Liver (tissue), 8 donors: ENCODE measurements at regions not wholly inside any gene's neighbourhood (a gene's known extent, or its start where the extent isn't known, plus 50 kb on each side); places are given as distances from the start of the nearest gene placed in this dataset.

Experiments used
- DNase-seq: peaks from one replicate; pipeline ENCODE4 v3.0.0-alpha.2; 2017; ENCODE audit warnings: low spot score
- H3K27ac ChIP-seq, 2 donors: one replicate each; pipeline ENCODE4 v1.7.0; 2013; ENCODE audit warnings: inconsistent platforms in 2 of 2, low read length in 2 of 2, control low read depth in 1 of 2, low read depth in 1 of 2, mild to moderate bottlenecking in 1 of 2
- H3K27me3 ChIP-seq, 4 donors: one replicate each; pipeline versions ENCODE4 v1.6.1 to v1.7.0; 2013; ENCODE audit warnings: low read length in 3 of 4, inconsistent platforms in 1 of 4, mild to moderate bottlenecking in 1 of 4, moderate library complexity in 1 of 4; ENCODE audit not compliant: control insufficient read depth in 4 of 4, insufficient read depth in 4 of 4
- H3K36me3 ChIP-seq, 4 donors: one replicate each; pipeline versions ENCODE4 v1.6.1 to v1.7.0; 2013; ENCODE audit warnings: low read length in 3 of 4, mild to moderate bottlenecking in 3 of 4, low read depth in 1 of 4, moderate library complexity in 1 of 4; ENCODE audit not compliant: control insufficient read depth in 4 of 4, insufficient read depth in 3 of 4
- H3K4me1 ChIP-seq, 4 donors: one replicate each; pipeline versions ENCODE4 v1.6.1 to v1.7.0; 2013; ENCODE audit warnings: low read length in 3 of 4, mild to moderate bottlenecking in 3 of 4, moderate library complexity in 1 of 4; ENCODE audit not compliant: control insufficient read depth in 4 of 4, insufficient read depth in 4 of 4
- H3K4me3 ChIP-seq, 3 donors: one replicate each; pipeline versions ENCODE4 v1.6.1 to v1.7.0; 2013; ENCODE audit warnings: low read length in 3 of 3, control low read depth in 1 of 3, low read depth in 1 of 3, mild to moderate bottlenecking in 1 of 3
- H3K9ac ChIP-seq, 2 donors: one replicate each; pipeline ENCODE4 v1.7.0; 2013; ENCODE audit warnings: low read length in 2 of 2, mild to moderate bottlenecking in 2 of 2, moderate library complexity in 2 of 2, control low read depth in 1 of 2, low read depth in 1 of 2
- H3K9me3 ChIP-seq, 4 donors: one replicate each; pipeline versions ENCODE4 v1.6.1 to v1.7.0; 2013; ENCODE audit warnings: low read length in 3 of 4; ENCODE audit not compliant: control insufficient read depth in 4 of 4
- FOXA1 ChIP-seq: IDR thresholded peaks from 2 replicates; pipeline ENCODE4 v1.6.1; 2016; ENCODE audit warnings: antibody characterized with exemption
- FOXA2 ChIP-seq: IDR thresholded peaks from 2 replicates; pipeline ENCODE4 v1.6.1; 2016; ENCODE audit warnings: antibody characterized with exemption
- GABPA ChIP-seq, 2 donors: IDR thresholded peaks in 1 of 2; conservative IDR thresholded peaks in 1 of 2; 2 replicates each; pipeline ENCODE4 v1.6.1; 2016; ENCODE audit warnings: antibody characterized with exemption in 2 of 2, mild to moderate bottlenecking in 1 of 2, moderate library complexity in 1 of 2
- HNF4G ChIP-seq: IDR thresholded peaks from 2 replicates; pipeline ENCODE4 v1.6.1; 2016; ENCODE audit warnings: antibody characterized with exemption
- JUND ChIP-seq, 2 donors: IDR thresholded peaks; 2 replicates each; pipeline ENCODE4 v1.6.1; 2016; ENCODE audit warnings: antibody characterized with exemption in 2 of 2
- NR2F2 ChIP-seq: IDR thresholded peaks from 2 replicates; pipeline ENCODE4 v1.6.1; 2016; ENCODE audit warnings: antibody characterized with exemption
- RXRA ChIP-seq, 2 donors: IDR thresholded peaks; 2 replicates each; pipeline ENCODE4 v1.6.1; 2017 to 2018; ENCODE audit warnings: antibody characterized with exemption in 2 of 2, mild to moderate bottlenecking in 1 of 2
- SP1 ChIP-seq: IDR thresholded peaks from 2 replicates; pipeline ENCODE4 v1.6.1; 2018; ENCODE audit warnings: antibody characterized with exemption, mild to moderate bottlenecking
- TAF1 ChIP-seq: conservative IDR thresholded peaks from 2 replicates; pipeline ENCODE4 v1.6.1; 2016; ENCODE audit warnings: antibody characterized with exemption, mild to moderate bottlenecking
- YY1 ChIP-seq: IDR thresholded peaks from 2 replicates; pipeline ENCODE4 v1.6.1; 2016; ENCODE audit warnings: antibody characterized with exemption, mild to moderate bottlenecking
- ZBTB33 ChIP-seq: IDR thresholded peaks from 2 replicates; pipeline ENCODE4 v1.6.1; 2016; ENCODE audit warnings: antibody characterized with exemption
- WGBS: extraction: QIAGEN DNeasy Blood & Tissue Kit; methylation state at CpG from one replicate; pipeline ENCODE4 v1.1.7; 2013; 5-methylcytosine and 5-hydroxymethylcytosine counted together
- TF ChIP-seq, protein P1 (sequence below): fragments of 150-350 bp; IDR thresholded peaks from 2 replicates; pipeline ENCODE4 v1.5.1; 2017; ENCODE audit warnings: improper control_type of control experiment, low read depth, low read length; ENCODE audit not compliant: missing input control
- TF ChIP-seq, protein P2 (sequence below): IDR thresholded peaks from 2 replicates; pipeline ENCODE4 v1.6.1; 2016; ENCODE audit warnings: antibody characterized with exemption
- TF ChIP-seq, protein P3 (sequence below): IDR thresholded peaks from 2 replicates; pipeline ENCODE4 v1.6.1; 2016; ENCODE audit warnings: antibody characterized with exemption
- donor health status: healthy.
- donor health status: healthy.
- donor health status: healthy.
- donor health status: healthy.
- donor health status: healthy.

- H3K27me3 ChIP-seq: peaks cover 0 to 2% (median 0%) of the 10 kb centered on the region in 4 donors
- H3K36me3 ChIP-seq: no peaks in the 10 kb centered on the region
- H3K4me3 ChIP-seq: no peak overlapping the region
- no peak overlapping the region for H3K9ac ChIP-seq
- TF ChIP-seq RXRA (IDR thresholded peaks at IDR 0.05) (no peak), YY1 (no peak), GABPA (IDR thresholded peaks at IDR 0.05 in 1 of 2, conservative IDR thresholded peaks at IDR 0.05 in 1 of 2) (no peak), NR2F2 (no peak), FOXA1 (no peak), JUND (IDR thresholded peaks at IDR 0.05) (no peak), TAF1 (no peak), FOXA2 (no peak), ZBTB33 (no peak), SP1 (no peak), HNF4G (no peak)
- TF ChIP-seq, protein P1, sequence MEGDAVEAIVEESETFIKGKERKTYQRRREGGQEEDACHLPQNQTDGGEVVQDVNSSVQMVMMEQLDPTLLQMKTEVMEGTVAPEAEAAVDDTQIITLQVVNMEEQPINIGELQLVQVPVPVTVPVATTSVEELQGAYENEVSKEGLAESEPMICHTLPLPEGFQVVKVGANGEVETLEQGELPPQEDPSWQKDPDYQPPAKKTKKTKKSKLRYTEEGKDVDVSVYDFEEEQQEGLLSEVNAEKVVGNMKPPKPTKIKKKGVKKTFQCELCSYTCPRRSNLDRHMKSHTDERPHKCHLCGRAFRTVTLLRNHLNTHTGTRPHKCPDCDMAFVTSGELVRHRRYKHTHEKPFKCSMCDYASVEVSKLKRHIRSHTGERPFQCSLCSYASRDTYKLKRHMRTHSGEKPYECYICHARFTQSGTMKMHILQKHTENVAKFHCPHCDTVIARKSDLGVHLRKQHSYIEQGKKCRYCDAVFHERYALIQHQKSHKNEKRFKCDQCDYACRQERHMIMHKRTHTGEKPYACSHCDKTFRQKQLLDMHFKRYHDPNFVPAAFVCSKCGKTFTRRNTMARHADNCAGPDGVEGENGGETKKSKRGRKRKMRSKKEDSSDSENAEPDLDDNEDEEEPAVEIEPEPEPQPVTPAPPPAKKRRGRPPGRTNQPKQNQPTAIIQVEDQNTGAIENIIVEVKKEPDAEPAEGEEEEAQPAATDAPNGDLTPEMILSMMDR: no peak
- TF ChIP-seq, protein P2, sequence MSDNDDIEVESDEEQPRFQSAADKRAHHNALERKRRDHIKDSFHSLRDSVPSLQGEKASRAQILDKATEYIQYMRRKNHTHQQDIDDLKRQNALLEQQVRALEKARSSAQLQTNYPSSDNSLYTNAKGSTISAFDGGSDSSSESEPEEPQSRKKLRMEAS: no peak
- TF ChIP-seq, protein P3, sequence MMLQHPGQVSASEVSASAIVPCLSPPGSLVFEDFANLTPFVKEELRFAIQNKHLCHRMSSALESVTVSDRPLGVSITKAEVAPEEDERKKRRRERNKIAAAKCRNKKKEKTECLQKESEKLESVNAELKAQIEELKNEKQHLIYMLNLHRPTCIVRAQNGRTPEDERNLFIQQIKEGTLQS: no peak
- H3K4me1 ChIP-seq: no peaks in the 10 kb centered on the region
- no peak for DNase-seq
- H3K9me3 ChIP-seq: no peaks in the 10 kb centered on the region
- WGBS: 85% methylated on average over 1 of the region's 1 CpG
- no peak overlapping the region for H3K27ac ChIP-seq
Observed at GRCh38 chr3:154734468-154734867, 304.5 kb upstream of the GPR149 start.

GRCh38 chr3:154730186-154730585 lies 300.2 kb upstream of the GPR149 start:
- Histone ChIP-seq H3K36me3 (no peaks in the 10 kb centered on the region), H3K27me3 (peaks cover 0 to 2% (median 0%) of the 10 kb centered on the region in 4 donors), H3K9ac (no peak overlapping the region), H3K4me3 (no peak overlapping the region), H3K4me1 (no peaks in the 10 kb centered on the region), H3K27ac (no peak overlapping the region), H3K9me3 (no peaks in the 10 kb centered on the region)
- 45% methylated on average over 1 of the region's 1 CpG for WGBS
- no peak for TF ChIP-seq ZBTB33
- DNase-seq: no peak
